Smooth muscle cell (in vitro differentiated cells): ENCODE measurements at regions not wholly inside any gene's neighbourhood (a gene's known extent, or its start where the extent isn't known, plus 50 kb on each side); places are given as distances from the start of the nearest gene placed in this dataset.

Experiments
- DNase-seq: peaks from one replicate; lab custom pipeline; 2025; ENCODE audit not compliant: unreplicated experiment; lab: John Stamatoyannopoulos, UW
- H2AFZ ChIP-seq: fragments of 200-600 bp; sonication (generic); 2 replicates; pipeline ENCODE4 v1.6.0; 2016; ENCODE audit warnings: antibody characterized with exemption, low read depth, mild to moderate bottlenecking
- H3F3A ChIP-seq: fragments of 200-600 bp; sonication (generic); 2 replicates; pipeline ENCODE4 v1.6.0; 2017; ENCODE audit warnings: antibody characterized with exemption, low read depth
- H3K27ac ChIP-seq: fragments of 200-600 bp; sonication (generic); 2 replicates; pipeline ENCODE4 v1.5.1; 2016; ENCODE audit warnings: low read depth, mild to moderate bottlenecking
- H3K27me3 ChIP-seq: fragments of 200-600 bp; sonication (generic); 2 replicates; pipeline ENCODE4 v1.6.1; 2016; ENCODE audit warnings: low read depth, mild to moderate bottlenecking
- H3K36me3 ChIP-seq: fragments of 200-600 bp; sonication (generic); 2 replicates; pipeline ENCODE4 v1.5.1; 2016; ENCODE audit warnings: low read depth
- H3K4me1 ChIP-seq: fragments of 200-600 bp; sonication (generic); 2 replicates; pipeline ENCODE4 v1.5.1; 2016; ENCODE audit warnings: low read depth
- H3K4me2 ChIP-seq: fragments of 200-600 bp; sonication (generic); 2 replicates; pipeline ENCODE4 v1.6.0; 2016; ENCODE audit warnings: mild to moderate bottlenecking
- H3K4me3 ChIP-seq: fragments of 200-600 bp; sonication (generic); 2 replicates; pipeline ENCODE4 v1.5.1; 2016; ENCODE audit warnings: mild to moderate bottlenecking
- H3K79me2 ChIP-seq: fragments of 200-600 bp; sonication (generic); 2 replicates; pipeline ENCODE4 v1.6.0; 2016; ENCODE audit warnings: low read depth, mild to moderate bottlenecking
- H3K9ac ChIP-seq: fragments of 200-600 bp; sonication (generic); 2 replicates; pipeline ENCODE4 v1.6.0; 2016; ENCODE audit warnings: low read depth
- H3K9me3 ChIP-seq: fragments of 200-600 bp; sonication (generic); replicated peaks from 2 replicates; pipeline ENCODE4 v1.5.1; 2016; ENCODE audit warnings: low read depth
- H4K20me1 ChIP-seq: fragments of 200-600 bp; sonication (generic); 2 replicates; pipeline ENCODE4 v1.6.0; 2016; ENCODE audit warnings: low read depth
- WGBS: methylation state at CpG from one replicate; pipeline ENCODE4 v1.1.7; 2016; ENCODE audit warnings: low lambda C conversion rate; 5-methylcytosine and 5-hydroxymethylcytosine counted together
- TF ChIP-seq, protein P1 (sequence below): fragments of 200-600 bp; sonication (generic); IDR thresholded peaks from 2 replicates; pipeline ENCODE4 v1.5.1; 2017; ENCODE audit warnings: borderline replicate concordance, mild to moderate bottlenecking, antibody characterized with exemption; ENCODE audit not compliant: insufficient read depth, poor library complexity, severe bottlenecking

DNA sequence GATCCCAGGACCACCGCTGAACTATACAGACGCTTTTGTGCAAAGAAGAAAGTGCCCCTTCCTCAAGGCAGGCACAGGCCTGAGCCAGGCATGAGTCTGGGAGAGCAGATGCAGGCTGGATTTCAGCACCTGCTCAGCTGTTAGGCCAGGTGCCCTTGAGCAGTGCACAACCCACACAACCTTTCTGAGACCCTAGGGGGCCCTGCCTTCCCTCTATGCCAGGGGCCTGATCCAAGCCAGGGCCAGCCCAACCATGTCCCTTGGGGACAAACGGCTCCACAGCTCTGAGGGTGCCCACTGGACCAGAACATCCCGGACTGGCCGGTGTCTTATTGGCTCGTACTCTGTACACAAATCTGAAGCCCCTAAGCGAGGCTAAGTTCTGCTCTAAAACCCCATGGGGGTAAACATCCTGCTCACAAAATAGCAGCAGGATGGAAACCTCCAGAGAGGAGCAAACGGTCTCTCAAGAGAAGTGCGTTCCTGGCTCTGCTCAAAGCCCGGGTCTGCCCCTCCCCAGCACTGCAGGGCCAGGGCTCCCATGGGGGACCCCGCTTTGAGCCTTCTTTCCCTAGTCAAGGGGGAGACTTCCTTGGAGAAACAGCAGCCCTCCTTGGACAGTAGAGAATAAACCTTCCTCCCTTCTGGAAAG lies 275.1 kb downstream of the NPHP4 start:
- Histone ChIP-seq H3K4me3 (no peak overlapping the region), H3F3A (no peaks in the 10 kb centered on the region), H3K4me1 (peaks cover 12% of the 10 kb centered on the region), H3K4me2 (no peak overlapping the region), H3K27me3 (no peaks in the 10 kb centered on the region), H3K9me3 (peaks cover 3% of the 10 kb centered on the region), H3K36me3 (no peaks in the 10 kb centered on the region), H3K79me2 (no peaks in the 10 kb centered on the region), H2AFZ (no peak overlapping the region), H3K27ac (no peak overlapping the region), H3K9ac (no peak overlapping the region), H4K20me1 (no peaks in the 10 kb centered on the region)
- TF ChIP-seq, protein P1, sequence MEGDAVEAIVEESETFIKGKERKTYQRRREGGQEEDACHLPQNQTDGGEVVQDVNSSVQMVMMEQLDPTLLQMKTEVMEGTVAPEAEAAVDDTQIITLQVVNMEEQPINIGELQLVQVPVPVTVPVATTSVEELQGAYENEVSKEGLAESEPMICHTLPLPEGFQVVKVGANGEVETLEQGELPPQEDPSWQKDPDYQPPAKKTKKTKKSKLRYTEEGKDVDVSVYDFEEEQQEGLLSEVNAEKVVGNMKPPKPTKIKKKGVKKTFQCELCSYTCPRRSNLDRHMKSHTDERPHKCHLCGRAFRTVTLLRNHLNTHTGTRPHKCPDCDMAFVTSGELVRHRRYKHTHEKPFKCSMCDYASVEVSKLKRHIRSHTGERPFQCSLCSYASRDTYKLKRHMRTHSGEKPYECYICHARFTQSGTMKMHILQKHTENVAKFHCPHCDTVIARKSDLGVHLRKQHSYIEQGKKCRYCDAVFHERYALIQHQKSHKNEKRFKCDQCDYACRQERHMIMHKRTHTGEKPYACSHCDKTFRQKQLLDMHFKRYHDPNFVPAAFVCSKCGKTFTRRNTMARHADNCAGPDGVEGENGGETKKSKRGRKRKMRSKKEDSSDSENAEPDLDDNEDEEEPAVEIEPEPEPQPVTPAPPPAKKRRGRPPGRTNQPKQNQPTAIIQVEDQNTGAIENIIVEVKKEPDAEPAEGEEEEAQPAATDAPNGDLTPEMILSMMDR: no peak
- DNase-seq: no peak
- 70% methylated on average over 11 of the region's 11 CpGs for WGBS

DNA sequence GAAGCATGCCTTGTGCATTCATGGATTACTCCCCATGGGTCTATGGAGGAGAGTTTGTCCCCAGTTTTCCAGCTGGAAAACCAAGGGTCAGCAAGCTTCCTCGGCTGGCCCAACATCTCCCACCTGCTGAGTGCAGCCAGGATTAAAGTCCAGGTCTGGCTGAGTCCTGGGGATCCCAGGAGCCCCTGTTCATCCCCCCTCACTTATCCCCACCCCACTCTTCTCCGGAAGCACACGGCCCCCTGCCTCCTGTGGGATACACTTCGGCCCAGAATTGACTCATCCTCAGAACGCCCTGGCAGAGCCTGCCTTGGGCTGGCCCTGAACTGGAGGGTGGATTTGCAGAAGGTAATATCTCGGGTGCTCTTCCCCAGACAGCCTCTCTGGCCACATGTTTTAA lies 276.1 kb downstream of the NPHP4 start:
- H3K9ac ChIP-seq: no peak overlapping the region
- TF ChIP-seq, protein P1: no peak
- H3K4me3 ChIP-seq: no peak overlapping the region
- H3K27me3 ChIP-seq: no peaks in the 10 kb centered on the region
- WGBS: 94% methylated on average over 6 of the region's 6 CpGs
- DNase-seq: no peak
- no peaks in the 10 kb centered on the region for H3K36me3 ChIP-seq
- H3K4me1 ChIP-seq: peaks cover 12% of the 10 kb centered on the region
- H3F3A ChIP-seq: no peaks in the 10 kb centered on the region
- peaks cover 3% of the 10 kb centered on the region for H3K9me3 ChIP-seq
- H4K20me1 ChIP-seq: no peaks in the 10 kb centered on the region
- H3K79me2 ChIP-seq: no peaks in the 10 kb centered on the region
- H3K27ac ChIP-seq: no peak overlapping the region
- no peak overlapping the region for H3K4me2 ChIP-seq
- no peak overlapping the region for H2AFZ ChIP-seq

DNA sequence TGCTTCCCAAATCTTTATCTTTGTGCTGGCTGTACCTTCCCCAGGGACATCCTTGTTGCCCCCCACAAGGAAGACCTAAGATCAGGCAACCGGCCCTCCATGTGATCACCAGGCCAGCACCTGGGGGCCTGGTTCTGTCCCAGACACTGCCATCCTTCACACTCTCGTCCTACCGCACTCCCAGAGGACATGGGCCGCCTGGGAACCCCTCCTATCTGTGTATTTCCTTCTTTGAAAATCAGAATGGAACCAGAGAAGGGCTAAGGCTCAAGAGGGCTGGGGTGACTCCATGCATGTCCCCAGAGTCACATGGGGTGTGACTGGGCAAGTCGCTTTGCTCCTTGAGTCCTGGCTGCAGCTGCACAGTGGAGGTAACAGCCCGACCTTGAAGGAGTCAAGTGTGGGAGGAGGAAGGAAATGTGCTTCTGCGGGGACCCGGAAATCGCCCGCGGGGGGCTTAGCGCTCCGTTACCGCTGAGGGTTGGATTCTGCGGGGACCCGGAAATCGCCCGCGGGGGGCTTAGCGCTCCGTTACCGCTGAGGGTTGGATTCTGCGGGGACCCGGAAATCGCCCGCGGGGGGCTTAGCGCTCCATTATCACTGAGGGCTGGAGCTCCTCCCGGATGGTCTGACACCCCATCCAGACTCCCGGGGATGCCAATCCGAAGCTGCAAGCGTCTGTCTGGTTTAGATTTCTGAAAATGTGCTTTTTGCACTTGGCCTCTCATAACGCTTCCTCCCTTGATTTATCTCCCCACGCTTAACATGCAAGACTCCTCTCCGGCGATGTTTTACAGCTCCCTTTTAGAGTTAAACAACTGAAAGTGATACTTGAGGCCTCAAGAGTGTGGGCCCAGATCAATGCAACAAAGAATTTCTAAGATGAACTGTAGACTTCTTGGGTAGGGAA lies 278.9 kb downstream of the NPHP4 start:
- Histone ChIP-seq H3K27ac (no peak overlapping the region), H3K9ac (no peak overlapping the region), H2AFZ (no peak overlapping the region), H3K4me1 (peaks cover 10% of the 10 kb centered on the region), H3K79me2 (no peaks in the 10 kb centered on the region), H3K27me3 (no peaks in the 10 kb centered on the region), H3K9me3 (peaks cover 3% of the 10 kb centered on the region), H4K20me1 (no peaks in the 10 kb centered on the region), H3F3A (no peaks in the 10 kb centered on the region), H3K4me3 (no peak overlapping the region), H3K36me3 (no peaks in the 10 kb centered on the region), H3K4me2 (no peak overlapping the region)
- TF ChIP-seq, protein P1: no peak
- WGBS: 92% methylated on average over 36 of the region's 36 CpGs
- DNase-seq: no peak
